SU-DHL-6 (cell line): ENCODE measurements at regions not wholly inside any gene's neighbourhood (a gene's known extent, or its start where the extent isn't known, plus 50 kb on each side); places are given as distances from the start of the nearest gene placed in this dataset.

Experiments used
- H2AFZ ChIP-seq: fragments of 200-600 bp; sonication (generic); 2 replicates; pipeline ENCODE4 v1.6.1; 2014; ENCODE audit warnings: low read depth, mild to moderate bottlenecking, moderate library complexity, mixed read lengths, antibody characterized with exemption, low read length; ENCODE audit not compliant: severe bottlenecking
- H3F3A ChIP-seq: fragments of 200-600 bp; shearing (Covaris generic); 2 replicates; pipeline ENCODE4 v1.6.0; 2016; ENCODE audit warnings: antibody characterized with exemption, mild to moderate bottlenecking; ENCODE audit not compliant: insufficient read depth
- H3K27ac ChIP-seq: fragments of 200-600 bp; sonication (generic); 2 replicates; pipeline ENCODE4 v1.5.1; 2016; ENCODE audit warnings: low read depth, mild to moderate bottlenecking, low read length, moderate library complexity, mixed read lengths
- H3K27me3 ChIP-seq: fragments of 200-600 bp; sonication (generic), shearing (Covaris generic); 2 replicates; pipeline ENCODE4 v1.6.0; 2014; ENCODE audit warnings: mild to moderate bottlenecking, low read length
- H3K36me3 ChIP-seq: fragments of 200-600 bp; sonication (generic); 2 replicates; pipeline ENCODE4 v1.6.1; 2014; ENCODE audit warnings: mild to moderate bottlenecking, low read length, mixed read lengths
- H3K4me2 ChIP-seq: fragments of 300-600, 200-600 bp; shearing (Covaris generic), sonication (generic); 2 replicates; pipeline ENCODE4 v1.6.0; 2014; ENCODE audit warnings: low read length, low read depth, mild to moderate bottlenecking; ENCODE audit not compliant: poor library complexity, severe bottlenecking
- H3K4me3 ChIP-seq: fragments of 200-600 bp; sonication (generic); 2 replicates; pipeline ENCODE4 v1.5.1; 2014; ENCODE audit warnings: antibody characterized with exemption, low read length, mild to moderate bottlenecking, mixed read lengths; ENCODE audit not compliant: insufficient read depth, poor library complexity, severe bottlenecking
- H3K79me2 ChIP-seq: fragments of 200-600 bp; sonication (generic); 2 replicates; pipeline ENCODE4 v1.6.1; 2014; ENCODE audit warnings: mild to moderate bottlenecking, low read length, moderate library complexity; ENCODE audit not compliant: insufficient read depth
- H3K9ac ChIP-seq: fragments of 200-600 bp; sonication (generic); 2 replicates; pipeline ENCODE4 v1.7.0; 2014; ENCODE audit warnings: mild to moderate bottlenecking, low read length
- H3K9me2 ChIP-seq: fragments of 200-600 bp; sonication (generic); replicated peaks from 2 replicates; pipeline ENCODE4 v1.6.1; 2014; ENCODE audit warnings: low read length; ENCODE audit not compliant: insufficient read depth
- H3K9me3 ChIP-seq: fragments of 200-600 bp; sonication (generic); 2 replicates; pipeline ENCODE4 v1.6.1; 2014; ENCODE audit warnings: low read length, mixed read lengths; ENCODE audit not compliant: insufficient read depth
- H4K20me1 ChIP-seq: fragments of 200-600 bp; sonication (generic); 2 replicates; pipeline ENCODE4 v1.6.1; 2014; ENCODE audit warnings: low read depth, mild to moderate bottlenecking, antibody characterized with exemption, low read length, moderate library complexity, mixed read lengths
- CTCF ChIP-seq: fragments of 200-600 bp; sonication (generic); IDR thresholded peaks from one replicate; pipeline ENCODE4 v1.5.1; 2017; ENCODE audit warnings: antibody characterized with exemption, mild to moderate bottlenecking, low read length, moderate library complexity; ENCODE audit not compliant: insufficient read depth, poor library complexity, severe bottlenecking
- EZH2phosphoT487 ChIP-seq: fragments of 200-600 bp; sonication (generic), shearing (Covaris generic); conservative IDR thresholded peaks from 2 replicates; pipeline ENCODE4 v1.6.1; 2018; ENCODE audit warnings: mild to moderate bottlenecking, antibody characterized with exemption, low read length, moderate library complexity, mixed read lengths

- Histone ChIP-seq H3K27ac (no peak overlapping the region), H3K27me3 (no peaks in the 10 kb centered on the region), H4K20me1 (no peaks in the 10 kb centered on the region), H3K9ac (no peak overlapping the region), H3F3A (no peaks in the 10 kb centered on the region), H3K9me3 (no peaks in the 10 kb centered on the region), H3K9me2 (no peaks in the 10 kb centered on the region), H3K79me2 (no peaks in the 10 kb centered on the region), H2AFZ (no peak overlapping the region), H3K4me3 (no peak overlapping the region), H3K36me3 (no peaks in the 10 kb centered on the region), H3K4me2 (no peak overlapping the region)
- TF ChIP-seq CTCF, result no peak
- no peak for TF ChIP-seq EZH2phosphoT487
These were observed 234.3 kb downstream of the CDC5L start for GRCh38 chr6:44621846-44622245.

GRCh38 chr6:44622555-44622954 is 235.0 kb downstream of the CDC5L start:
- no peaks in the 10 kb centered on the region for H3K79me2 ChIP-seq
- H3K27ac ChIP-seq, result no peak overlapping the region
- H3K36me3 ChIP-seq, result no peaks in the 10 kb centered on the region
- no peak overlapping the region for H3K4me3 ChIP-seq
- H3K9ac ChIP-seq, result no peak overlapping the region
- no peaks in the 10 kb centered on the region for H3F3A ChIP-seq
- no peaks in the 10 kb centered on the region for H4K20me1 ChIP-seq
- no peak for TF ChIP-seq EZH2phosphoT487
- TF ChIP-seq CTCF, result no peak
- no peaks in the 10 kb centered on the region for H3K9me3 ChIP-seq
- H2AFZ ChIP-seq, result no peak overlapping the region
- H3K4me2 ChIP-seq, result no peak overlapping the region
- no peaks in the 10 kb centered on the region for H3K27me3 ChIP-seq
- H3K9me2 ChIP-seq, result no peaks in the 10 kb centered on the region

- no peaks in the 10 kb centered on the region for H3K9me2 ChIP-seq
These were observed 235.4 kb downstream of the CDC5L start for GRCh38 chr6:44622956-44623355.

More at GRCh38 chr6:44622956-44623355, 235.4 kb downstream of the CDC5L start:
- Histone ChIP-seq H3K4me2 (no peak overlapping the region), H3K9ac (no peak overlapping the region), H2AFZ (no peak overlapping the region), H3K4me3 (no peak overlapping the region), H4K20me1 (no peaks in the 10 kb centered on the region), H3K27me3 (no peaks in the 10 kb centered on the region), H3K27ac (no peak overlapping the region), H3K9me3 (no peaks in the 10 kb centered on the region), H3K36me3 (no peaks in the 10 kb centered on the region), H3F3A (no peaks in the 10 kb centered on the region), H3K79me2 (no peaks in the 10 kb centered on the region)
- no peak for TF ChIP-seq CTCF
- TF ChIP-seq EZH2phosphoT487, result no peak
